ENCODE measurements at regions not wholly inside any gene's neighbourhood (a gene's known extent, or its start where the extent isn't known, plus 50 kb on each side); places are given as distances from the start of the nearest gene placed in this dataset.

DNA sequence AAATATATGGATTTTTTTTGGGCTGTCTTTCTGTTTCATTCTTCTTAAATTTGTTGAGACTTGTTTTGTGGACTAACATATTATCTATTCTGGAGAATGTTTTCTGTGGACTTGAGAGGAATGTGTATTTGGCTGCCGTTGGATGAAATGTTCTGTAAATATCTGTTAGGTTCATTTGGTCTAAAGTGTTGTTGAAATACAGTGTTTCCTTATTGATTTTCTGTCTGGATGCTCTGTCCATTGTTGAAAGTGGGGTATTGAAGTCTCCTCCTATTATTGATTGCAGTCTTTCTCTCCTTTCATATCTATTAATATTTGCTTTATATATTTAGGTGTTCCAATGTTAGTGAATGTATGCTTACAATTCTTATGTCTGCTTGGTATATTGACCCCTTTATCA, 431.8 kb downstream of the RAPGEF2 start:
- Mint-ChIP-seq H3K4me3 (no peak overlapping the region), H3K27me3 (ENCODE audit: low read depth) (peaks cover 3% of the 10 kb centered on the region; the same call in 1 of the 2 replicates), H3K9me3 (peaks cover 68% of the 10 kb centered on the region), H3K27ac (no peak overlapping the region), H3K36me3 (peaks cover 55% of the 10 kb centered on the region), H3K4me1 (peaks cover 18% of the 10 kb centered on the region)
- ATAC-seq (no peak), DNase-seq (ENCODE audit: low spot score) (no peak)
- CTCF ChIA-PET = no interaction called here
- POLR2A ChIA-PET = no interaction called here
- no peak for TF ChIP-seq FOXP1 (CRISPR knock-in tag; IDR thresholded peaks at IDR 0.05; ENCODE audit: borderline replicate concordance)
- no peak for TF ChIP-seq ELF4 (CRISPR knock-in tag; IDR thresholded peaks at IDR 0.05; ENCODE audit: low read depth)
- TF ChIP-seq ATF2 (CRISPR knock-in tag; IDR thresholded peaks at IDR 0.05; ENCODE audit: borderline replicate concordance, low read depth) = no peak
- TF ChIP-seq, protein P1, sequence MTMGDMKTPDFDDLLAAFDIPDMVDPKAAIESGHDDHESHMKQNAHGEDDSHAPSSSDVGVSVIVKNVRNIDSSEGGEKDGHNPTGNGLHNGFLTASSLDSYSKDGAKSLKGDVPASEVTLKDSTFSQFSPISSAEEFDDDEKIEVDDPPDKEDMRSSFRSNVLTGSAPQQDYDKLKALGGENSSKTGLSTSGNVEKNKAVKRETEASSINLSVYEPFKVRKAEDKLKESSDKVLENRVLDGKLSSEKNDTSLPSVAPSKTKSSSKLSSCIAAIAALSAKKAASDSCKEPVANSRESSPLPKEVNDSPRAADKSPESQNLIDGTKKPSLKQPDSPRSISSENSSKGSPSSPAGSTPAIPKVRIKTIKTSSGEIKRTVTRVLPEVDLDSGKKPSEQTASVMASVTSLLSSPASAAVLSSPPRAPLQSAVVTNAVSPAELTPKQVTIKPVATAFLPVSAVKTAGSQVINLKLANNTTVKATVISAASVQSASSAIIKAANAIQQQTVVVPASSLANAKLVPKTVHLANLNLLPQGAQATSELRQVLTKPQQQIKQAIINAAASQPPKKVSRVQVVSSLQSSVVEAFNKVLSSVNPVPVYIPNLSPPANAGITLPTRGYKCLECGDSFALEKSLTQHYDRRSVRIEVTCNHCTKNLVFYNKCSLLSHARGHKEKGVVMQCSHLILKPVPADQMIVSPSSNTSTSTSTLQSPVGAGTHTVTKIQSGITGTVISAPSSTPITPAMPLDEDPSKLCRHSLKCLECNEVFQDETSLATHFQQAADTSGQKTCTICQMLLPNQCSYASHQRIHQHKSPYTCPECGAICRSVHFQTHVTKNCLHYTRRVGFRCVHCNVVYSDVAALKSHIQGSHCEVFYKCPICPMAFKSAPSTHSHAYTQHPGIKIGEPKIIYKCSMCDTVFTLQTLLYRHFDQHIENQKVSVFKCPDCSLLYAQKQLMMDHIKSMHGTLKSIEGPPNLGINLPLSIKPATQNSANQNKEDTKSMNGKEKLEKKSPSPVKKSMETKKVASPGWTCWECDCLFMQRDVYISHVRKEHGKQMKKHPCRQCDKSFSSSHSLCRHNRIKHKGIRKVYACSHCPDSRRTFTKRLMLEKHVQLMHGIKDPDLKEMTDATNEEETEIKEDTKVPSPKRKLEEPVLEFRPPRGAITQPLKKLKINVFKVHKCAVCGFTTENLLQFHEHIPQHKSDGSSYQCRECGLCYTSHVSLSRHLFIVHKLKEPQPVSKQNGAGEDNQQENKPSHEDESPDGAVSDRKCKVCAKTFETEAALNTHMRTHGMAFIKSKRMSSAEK (CRISPR knock-in tag; IDR thresholded peaks at IDR 0.05; ENCODE audit: borderline replicate concordance) = no peak
- no peak for TF ChIP-seq ZNF138 (CRISPR knock-in tag; conservative IDR thresholded peaks at IDR 0.05)

DNA sequence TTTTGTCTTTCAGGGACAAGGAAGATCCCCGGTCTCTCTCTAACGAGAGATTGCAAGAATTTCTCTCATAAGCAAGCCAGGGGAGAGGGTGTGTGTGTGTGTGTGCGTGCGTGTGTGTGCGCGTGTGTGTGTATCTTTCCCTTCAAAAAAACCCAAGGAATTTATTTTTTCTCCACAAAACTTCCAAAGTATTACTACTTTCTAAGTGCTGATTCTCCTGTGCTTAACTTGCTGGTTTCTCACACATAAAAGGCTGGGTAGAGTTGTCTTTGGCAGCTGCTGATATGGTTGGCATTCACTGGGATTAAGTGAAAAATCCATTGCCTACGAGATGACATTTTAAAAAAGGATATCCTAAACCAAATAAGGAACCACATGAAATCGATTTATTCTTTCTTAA, 435.7 kb downstream of the RAPGEF2 start:
- ATAC-seq (no peak), DNase-seq (ENCODE audit: low spot score) (no peak)
- TF ChIP-seq HMGXB4 (CRISPR knock-in tag; IDR thresholded peaks at IDR 0.05) (no peak), GABPB1 (CRISPR knock-in tag; IDR thresholded peaks at IDR 0.05) (no peak), OVOL2 (CRISPR knock-in tag; IDR thresholded peaks at IDR 0.05; ENCODE audit: borderline replicate concordance) (no peak), ELF4 (CRISPR knock-in tag; IDR thresholded peaks at IDR 0.05; ENCODE audit: low read depth) (no peak), FOXP1 (CRISPR knock-in tag; IDR thresholded peaks at IDR 0.05; ENCODE audit: borderline replicate concordance) (no peak), ZSCAN18 (CRISPR knock-in tag; IDR thresholded peaks at IDR 0.05) (no peak), RORB (CRISPR knock-in tag; IDR thresholded peaks at IDR 0.05) (no peak)
- H3K27me3 Mint-ChIP-seq (ENCODE audit: low read depth) = peaks cover 3% of the 10 kb centered on the region; the same call in 1 of the 2 replicates
- H3K27ac Mint-ChIP-seq = no peak overlapping the region
- peaks cover 41% of the 10 kb centered on the region for H3K36me3 Mint-ChIP-seq
- H3K4me3 Mint-ChIP-seq = no peak overlapping the region
- ChIA-PET CTCF (no interaction called here), POLR2A (no interaction called here)
- peaks cover 41% of the 10 kb centered on the region for H3K4me1 Mint-ChIP-seq
- H3K9me3 Mint-ChIP-seq = peaks cover 43% of the 10 kb centered on the region

DNA sequence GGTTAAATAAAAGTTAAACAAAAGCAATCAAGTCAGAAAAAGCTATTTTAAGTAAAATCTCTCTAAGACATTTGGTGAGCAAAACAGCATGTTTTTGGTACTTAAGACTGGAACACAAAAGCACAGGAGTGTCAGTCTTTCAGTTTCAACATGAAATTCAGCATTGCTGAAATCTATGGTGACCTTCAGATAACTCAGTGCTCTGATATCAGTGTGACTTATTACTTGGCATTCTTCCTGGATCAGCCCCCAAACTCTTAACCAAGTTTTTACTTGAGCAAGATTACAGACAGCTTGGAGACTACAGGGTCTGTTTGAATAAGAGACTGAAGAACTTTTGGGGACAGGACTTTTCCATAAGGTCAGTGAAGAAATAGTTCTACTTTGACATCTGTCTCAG, 437.2 kb downstream of the RAPGEF2 start:
- Mint-ChIP-seq H3K27ac (0 out of 2 replicates have a peak overlapping the region, but pooled peaks have one; percentile 71), H3K9me3 (peaks cover 31% of the 10 kb centered on the region), H3K4me1 (peaks cover 43% of the 10 kb centered on the region), H3K27me3 (ENCODE audit: low read depth) (peaks cover 3% of the 10 kb centered on the region; the same call in 1 of the 2 replicates), H3K36me3 (peaks cover 30% of the 10 kb centered on the region), H3K4me3 (no peak overlapping the region)
- ATAC-seq = no peak
- CTCF ChIA-PET = interaction anchor here (0.6 kb wide), 1 partner anchor 91 kb away, joined by 3 read pairs; no protein-coding TSS in a partner anchor
- POLR2A ChIA-PET = no interaction called here
- TF ChIP-seq IRF1 (CRISPR knock-in tag; IDR thresholded peaks at IDR 0.05) (no peak), ZNF232 (CRISPR knock-in tag; IDR thresholded peaks at IDR 0.05) (no peak), FOXK1 (CRISPR knock-in tag; IDR thresholded peaks at IDR 0.05) (no peak), ZNF396 (CRISPR knock-in tag; IDR thresholded peaks at IDR 0.05; ENCODE audit: borderline replicate concordance) (no peak), OVOL2 (CRISPR knock-in tag; IDR thresholded peaks at IDR 0.05; ENCODE audit: borderline replicate concordance) (no peak), ZSCAN18 (CRISPR knock-in tag; IDR thresholded peaks at IDR 0.05) (no peak)
- DNase-seq (ENCODE audit: low spot score) = no peak

All from WTC11 (cell line).